Head of caudate nucleus (tissue), 42 donors: ENCODE measurements at regions not wholly inside any gene's neighbourhood (a gene's known extent, or its start where the extent isn't known, plus 50 kb on each side); places are given as distances from the start of the nearest gene placed in this dataset.

ENCODE experiments used
- DNase-seq, 42 donors: peaks; one replicate each; pipeline versions ENCODE4 v3.0.0 to v3.0.0-alpha.2; 2020 to 2021; ENCODE audit warnings: mixed read lengths in 7 of 42
- intact Hi-C: fragments of 100-400 bp; cut with DNase I; formaldehyde crosslinking; loops from one replicate; pipeline ENCODE4 v1.15.0; 2022

DNA sequence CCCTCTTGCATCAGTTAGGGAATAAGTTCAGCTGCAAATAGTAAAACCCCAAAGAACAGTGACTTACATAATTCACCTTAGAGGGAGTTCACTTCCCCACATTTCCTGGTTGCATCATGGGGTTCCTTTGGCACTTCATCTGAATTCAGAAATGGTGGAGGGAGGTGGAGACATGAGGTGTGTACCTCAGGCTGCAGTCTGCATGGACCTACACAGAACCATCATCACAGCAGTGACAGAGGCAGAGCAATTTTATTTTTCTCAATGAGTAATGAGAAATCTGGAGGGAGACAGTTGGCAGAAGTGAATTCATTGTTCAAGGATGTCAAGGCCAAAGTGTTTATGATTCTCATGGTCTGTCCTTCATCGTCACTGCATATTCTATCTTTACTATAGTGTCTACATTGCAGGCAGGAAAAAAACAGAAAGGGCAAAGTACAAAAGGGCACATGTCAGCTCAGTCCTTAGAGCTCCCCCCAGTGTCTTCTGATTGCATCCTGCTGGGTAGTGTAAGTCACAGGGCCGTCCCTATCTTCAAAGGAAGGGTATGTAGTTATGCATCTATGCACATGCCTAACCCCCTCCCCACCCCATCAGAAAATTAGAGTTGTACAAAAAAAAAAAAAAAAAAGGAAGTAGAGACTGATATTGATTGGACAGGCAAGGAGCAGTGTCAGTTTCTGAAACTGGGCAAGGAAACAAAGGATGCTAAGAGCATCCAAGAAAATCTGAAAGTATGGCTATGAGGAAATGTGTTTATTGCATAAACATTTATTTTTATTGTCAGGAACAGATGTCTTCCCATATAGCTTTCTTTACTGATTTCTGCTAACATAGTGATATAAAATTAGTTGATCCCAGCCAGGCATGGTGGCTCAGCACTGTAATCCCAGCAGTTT lies 132.7 kb upstream of the APC start:
- intact Hi-C loops, result no loop called here

DNA sequence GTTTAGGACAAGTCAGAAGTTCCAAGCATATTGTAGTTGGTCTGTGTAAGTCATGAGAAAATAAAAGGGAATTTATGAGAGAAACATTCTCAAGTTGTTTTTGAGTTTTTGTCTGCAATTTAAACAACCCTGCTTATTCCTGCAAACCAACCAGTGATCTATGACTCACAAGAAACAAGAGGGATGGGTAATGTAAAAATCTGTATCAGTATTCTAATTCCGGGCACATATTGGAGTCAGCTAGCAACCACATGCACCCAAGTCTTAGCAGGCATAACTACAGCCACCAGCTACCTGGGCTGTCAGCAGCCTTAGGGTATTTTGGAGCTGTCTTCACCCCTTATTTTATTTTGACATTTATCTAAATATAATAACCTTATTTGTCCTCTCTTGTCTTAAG lies 128.7 kb upstream of the APC start:
- intact Hi-C loops, result no loop called here

More for the DNA sequence above, 132.7 kb upstream of the APC start:
- peak in 27 of 42 donors; percentile 10 to 72 (median 34) for DNase-seq

DNA sequence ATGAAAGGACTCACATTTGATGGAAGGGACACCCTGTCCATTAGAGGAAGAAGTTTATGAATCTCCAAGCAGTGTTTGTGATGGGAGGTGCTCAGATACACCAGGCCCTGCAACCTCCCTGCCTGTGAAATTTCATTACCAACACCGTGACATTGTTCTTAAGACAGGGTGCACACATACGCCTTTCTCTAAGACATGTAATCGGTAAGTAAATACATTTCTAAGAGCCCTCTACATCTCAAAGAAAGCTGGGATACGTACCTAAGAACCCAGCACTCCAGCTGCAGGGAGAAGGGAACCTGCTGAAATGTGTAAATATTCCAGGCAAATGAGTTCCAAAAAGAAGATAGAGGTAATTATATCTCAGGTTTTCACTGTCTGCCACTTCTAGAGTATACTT lies 125.0 kb upstream of the APC start:
- no peak for DNase-seq
- intact Hi-C loops, result no loop called here

More for the DNA sequence above, 128.7 kb upstream of the APC start:
- DNase-seq, result no peak

DNA sequence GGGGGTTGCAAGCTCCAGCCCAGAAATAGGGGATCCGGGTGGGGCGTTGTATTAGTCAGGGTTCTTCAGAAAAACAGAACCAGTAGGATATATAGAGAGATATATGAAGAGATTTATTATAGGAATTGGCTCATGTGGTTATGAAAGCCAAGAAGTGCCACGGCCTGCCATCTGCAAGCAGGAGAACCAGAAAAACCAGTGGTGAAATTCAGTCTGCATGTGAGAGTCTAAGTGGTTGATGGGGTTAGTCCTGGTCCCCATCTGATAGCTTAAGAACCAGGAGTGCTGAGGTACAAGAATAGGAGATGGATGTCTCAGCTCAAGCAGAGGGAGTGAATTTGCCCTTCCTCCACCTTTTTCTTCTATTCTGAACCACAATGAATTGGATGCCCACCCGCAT lies 123.4 kb upstream of the APC start:
- no peak for DNase-seq
- intact Hi-C loops, result no loop called here

DNA sequence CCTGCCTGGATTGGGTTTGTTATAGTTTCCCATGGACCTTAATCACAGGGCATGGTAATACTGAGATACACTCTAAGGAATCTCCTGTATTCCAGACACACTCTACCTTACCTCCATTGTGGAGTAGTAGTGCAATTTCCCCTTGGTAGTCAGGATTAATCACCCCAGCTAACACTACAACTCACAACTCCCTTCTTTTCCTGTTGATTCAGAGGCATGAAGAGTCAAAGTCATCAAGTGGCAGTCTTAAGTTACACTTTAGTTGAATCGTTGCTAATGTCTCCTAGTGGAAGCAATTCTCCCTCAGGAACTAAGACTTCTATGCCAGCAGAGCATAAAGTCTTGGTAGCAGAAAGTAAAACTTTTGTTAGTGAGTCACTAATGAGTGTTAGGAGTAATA lies 122.7 kb upstream of the APC start:
- intact Hi-C loops, result no loop called here
- DNase-seq, result no peak

DNA sequence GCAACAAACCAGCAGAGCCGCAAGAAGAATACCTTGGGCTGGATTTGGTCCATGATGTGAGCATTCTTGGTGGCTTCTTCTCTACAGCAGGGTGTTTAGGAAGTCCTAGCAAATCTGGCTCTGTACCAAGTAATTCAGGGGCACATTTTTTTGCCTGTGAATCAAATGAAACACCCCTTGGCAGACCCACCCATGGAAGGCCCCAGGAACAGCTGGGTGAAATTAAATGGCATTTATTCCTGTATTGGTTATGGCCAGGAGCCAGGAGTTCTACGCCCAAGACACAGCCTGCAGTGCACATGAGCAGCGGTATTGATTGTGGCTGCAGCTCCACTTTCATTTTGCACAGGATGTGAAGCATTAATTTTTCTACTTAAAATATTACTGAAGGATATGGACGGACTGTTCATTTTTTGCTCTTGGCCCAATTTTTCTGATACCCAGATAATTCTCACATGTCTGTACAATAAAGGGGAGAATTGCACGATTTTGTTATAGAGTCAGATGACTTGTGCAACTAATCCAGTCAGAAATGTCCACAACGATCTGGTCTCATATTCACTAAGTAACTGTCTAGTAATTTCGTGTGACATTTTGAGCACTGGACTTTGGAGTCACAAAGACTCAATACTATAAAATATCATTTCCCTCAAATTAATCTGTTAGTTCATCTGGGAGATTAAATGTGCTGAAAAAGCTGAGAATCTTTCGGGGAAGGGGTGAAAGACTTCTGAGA lies 120.7 kb upstream of the APC start:
- DNase-seq, result no peak
- intact Hi-C loops, result no loop called here

DNA sequence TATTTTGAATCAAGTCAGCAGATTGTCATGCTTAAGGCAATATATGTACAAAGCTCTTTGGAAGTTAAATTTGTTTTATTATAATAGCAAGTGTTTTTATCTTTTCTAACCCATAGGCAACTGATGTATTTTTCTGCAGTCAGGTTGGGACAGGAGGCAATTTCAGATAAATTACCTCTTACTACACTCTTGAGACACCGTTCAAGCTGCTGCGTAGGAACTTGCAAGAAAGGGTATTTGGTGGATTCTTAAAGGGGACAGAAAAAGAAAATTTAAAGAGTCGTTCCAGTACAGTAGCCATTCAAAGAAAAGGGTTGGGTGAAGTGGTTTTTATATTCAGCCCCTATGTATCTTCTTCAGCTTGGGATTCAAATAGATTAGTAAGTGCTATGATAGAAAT lies 112.4 kb upstream of the APC start:
- DNase-seq, result no peak
- intact Hi-C loops, result no loop called here

DNA sequence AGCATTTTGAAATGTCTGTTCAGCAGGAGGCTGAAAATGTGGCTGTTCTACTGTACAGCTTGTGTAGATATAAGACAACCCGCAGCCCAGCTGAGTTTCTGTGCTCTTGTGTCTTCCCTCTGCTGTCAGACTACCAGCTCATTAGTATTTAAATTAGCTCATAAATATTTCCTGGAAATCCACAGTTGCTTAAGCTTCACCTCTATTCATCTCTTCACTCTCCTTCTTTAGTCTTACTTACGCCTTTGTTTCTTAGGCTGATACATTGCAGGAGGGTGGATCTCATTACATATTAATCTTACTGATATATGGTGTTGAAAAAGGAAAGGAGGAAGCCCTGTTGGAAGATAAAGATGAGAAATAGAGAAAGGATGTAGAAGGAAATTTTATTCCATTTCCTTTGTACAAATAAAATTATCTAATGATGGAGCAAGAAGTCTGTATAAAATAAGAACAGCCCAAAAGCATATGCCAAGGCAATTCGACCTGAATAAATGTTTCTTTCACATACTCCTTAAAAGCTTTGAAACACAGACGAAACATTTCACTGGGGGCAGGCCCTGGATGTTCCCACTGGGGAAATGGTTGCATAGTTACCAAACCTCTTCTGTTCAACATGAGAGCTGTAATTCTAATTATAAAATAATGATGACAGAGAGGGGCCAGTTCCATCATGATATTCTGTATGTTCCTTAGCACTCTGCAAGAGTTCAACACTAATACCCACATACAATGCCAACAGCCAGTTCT lies 111.8 kb upstream of the APC start:
- intact Hi-C loops, result no loop called here
- peak in 7 of 42 donors; percentile 11 to 50 (median 22) for DNase-seq

DNA sequence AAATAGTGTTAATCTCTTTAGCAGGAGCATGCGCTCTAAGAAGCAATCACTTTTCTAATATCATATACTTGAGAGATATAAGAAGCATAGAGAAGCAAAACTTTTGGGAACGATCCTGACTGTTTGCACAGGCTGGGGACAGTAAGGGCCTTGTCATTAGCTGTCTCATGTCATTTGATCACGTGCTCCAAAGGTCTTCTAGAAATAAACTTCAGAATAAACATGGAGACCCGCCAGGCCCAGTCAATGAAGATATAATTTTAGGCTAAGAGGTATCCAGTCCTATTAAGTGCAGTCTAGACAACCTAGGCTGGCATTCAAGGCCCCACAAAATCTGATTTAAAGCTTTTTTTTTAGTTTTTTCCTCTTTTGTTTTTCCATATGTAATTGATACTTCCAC lies 111.0 kb upstream of the APC start:
- intact Hi-C loops, result no loop called here
- DNase-seq, result no peak

DNA sequence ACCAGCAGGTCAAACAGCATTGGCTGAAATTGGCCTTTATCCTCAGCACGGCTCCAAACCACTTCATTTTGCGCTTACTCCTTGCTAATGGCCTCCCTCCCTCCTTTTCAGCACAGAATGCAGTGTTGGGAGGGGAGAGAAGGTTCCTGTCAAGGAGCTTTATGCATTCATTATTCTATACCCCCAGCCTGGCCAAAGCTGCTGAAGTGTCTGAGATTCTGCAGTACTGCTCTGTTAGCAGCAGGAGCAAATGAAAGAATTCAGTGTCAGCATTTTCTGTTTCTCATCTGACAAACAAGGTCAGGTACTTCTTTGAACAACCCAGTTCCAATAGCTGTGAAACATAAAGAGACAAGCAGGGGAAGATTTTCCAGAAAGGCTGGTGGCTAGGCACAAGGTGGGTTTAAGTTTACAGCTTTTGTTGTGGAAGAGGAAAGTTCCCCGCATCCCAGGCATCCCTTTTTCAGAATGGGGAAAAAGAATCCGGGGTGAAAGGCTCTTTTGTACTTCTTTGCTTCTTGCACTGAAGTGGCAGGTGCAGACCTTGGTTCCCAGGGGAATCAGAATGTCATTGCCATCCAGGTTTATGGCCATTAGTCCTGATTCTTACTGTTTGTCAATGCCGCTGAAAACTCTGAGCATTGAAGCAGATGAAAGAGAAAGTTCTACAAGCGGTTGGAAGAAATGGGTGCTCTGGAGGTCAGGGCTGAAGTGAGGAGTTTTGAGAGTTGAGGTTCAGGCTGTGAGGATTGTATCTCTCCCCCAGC lies 109.3 kb upstream of the APC start:
- no peak for DNase-seq
- intact Hi-C loops, result no loop called here

DNA sequence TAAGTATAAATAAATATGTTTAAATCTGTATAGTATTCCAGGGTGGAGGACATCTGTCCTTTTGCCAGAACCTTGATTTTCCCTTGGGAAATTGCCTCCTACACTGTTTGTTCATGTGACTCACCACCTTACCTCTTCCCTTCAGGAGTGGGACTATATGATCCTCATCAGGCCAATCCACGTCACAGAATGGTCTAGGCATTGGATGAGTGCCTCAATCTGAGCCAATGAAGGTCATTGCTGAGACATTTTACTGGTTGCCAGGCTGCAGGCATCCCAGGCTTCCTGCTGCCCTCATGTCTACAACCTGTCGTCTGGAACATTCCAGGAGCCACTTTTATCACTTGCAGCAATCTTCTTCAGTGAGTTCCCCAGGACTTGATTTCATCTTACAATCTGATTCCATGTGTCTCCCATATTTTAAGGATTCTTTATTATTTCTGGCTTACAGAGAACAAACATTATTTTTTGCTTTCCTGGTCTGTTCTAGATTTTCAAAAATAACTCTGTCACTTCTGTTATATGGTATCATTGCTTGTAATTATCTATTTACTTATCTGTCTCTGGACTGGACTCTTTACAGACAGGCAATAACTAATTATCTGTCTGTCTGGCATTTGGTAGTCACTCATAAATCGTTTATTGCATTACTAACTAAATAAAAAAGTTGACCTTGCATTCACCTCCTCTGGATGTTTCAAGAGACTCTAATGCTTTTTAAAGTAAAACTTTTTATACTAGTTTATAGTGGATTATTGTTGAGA lies 107.3 kb upstream of the APC start:
- DNase-seq, result no peak
- intact Hi-C loops, result no loop called here

DNA sequence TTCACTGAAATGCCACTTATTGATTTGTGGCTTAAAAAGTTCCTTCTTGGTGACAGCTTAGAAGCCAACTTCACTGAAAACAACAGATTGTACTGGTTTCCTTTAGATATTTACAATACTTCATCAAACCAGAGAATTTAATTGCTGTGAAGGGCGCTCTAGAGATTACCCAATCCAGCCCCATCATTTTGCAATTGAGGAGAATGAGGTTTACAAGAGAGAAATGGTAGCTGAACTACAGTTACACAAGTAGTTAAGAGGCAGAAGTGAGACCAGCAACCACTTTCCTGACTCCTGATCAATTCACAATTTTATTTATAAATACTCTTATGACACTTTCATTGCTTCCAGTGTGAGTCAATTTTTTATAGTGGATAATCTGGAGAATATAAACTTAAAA lies 103.5 kb upstream of the APC start:
- DNase-seq, result no peak

DNA sequence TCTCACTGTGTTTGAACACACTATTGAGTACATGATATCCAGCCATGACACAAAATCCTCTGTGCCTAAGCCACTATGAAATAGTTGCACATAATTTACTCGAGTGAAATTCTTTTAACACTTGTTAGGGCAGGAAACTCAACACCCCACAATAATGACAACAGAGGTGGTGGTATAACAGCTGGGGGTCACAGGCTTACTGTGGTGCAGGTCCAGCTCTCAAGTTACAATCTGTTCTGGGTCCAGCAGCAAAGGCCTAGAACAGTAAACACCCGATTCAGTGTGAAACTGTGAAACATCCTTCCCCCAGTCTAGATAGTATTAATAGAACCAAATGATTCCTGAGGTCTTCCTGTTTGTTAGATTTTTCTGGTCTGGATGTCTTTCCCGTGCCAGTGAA lies 102.9 kb upstream of the APC start:
- DNase-seq, result no peak
- intact Hi-C loops, result no loop called here

More for the DNA sequence above, 103.5 kb upstream of the APC start:
- intact Hi-C loops, result no loop called here

DNA sequence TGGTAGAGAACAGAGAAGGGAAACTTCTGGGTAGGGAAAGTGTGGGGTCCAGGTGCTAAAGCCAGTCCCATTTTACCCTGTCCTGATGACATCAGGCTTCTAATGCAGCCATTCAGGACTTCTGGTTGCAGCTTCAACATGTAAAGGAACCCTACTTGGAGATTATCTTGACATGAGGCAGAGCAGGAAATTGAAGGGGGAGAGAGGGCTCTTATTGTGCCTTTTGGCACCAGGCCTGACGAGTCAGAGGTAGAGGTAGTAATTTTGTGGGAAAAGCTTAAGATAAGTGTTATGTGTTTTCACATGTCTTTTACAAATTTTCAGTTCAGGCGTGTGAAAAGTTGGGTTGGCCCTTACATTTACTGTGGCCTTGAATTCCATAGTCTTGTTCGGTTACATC lies 102.4 kb upstream of the APC start:
- intact Hi-C loops, result no loop called here
- no peak for DNase-seq

DNA sequence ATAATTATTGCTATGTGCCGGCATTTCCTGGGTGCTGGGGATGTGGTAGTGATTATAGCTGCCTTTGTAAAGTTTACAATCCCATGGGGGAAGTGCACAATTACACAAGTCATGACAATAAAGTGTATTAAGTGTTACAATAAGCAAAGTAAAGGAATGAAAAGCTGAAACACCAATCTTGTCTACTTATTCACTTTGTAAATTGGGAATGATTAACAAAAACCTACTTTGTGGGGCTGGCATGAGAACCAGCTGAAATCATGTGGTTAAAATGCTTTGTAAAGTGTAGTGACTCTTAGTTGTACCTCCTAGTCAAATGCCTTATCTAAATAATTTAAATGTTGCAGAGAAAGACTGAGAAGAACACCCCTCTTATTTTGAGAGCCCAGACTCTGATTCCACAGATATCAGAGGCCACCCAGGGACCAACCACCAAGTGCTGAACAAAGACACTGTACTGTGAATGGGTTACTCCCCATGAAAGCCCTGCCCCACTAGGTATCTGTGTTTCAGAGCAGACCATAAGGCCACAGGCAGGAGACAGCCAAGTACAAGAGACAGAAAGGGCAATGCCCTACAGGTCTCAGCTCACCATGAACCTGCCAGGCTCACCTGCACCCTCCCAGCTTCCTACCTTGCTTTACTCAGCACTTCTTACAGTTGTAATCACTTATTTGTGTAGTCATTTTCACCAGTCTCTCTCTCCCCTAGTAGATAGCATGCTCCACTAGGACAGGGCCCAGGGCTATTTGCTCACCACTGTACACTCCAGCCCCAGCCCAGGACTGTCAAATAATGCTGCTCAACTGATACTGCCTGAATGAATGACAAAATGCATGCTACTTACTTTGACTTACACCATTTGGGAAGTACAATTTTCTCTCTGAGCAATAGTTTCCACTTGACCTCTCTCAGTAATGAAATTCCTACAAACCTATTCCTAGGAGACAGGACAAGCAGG lies 101.6 kb upstream of the APC start:
- intact Hi-C loops, result no loop called here
- no peak for DNase-seq

DNA sequence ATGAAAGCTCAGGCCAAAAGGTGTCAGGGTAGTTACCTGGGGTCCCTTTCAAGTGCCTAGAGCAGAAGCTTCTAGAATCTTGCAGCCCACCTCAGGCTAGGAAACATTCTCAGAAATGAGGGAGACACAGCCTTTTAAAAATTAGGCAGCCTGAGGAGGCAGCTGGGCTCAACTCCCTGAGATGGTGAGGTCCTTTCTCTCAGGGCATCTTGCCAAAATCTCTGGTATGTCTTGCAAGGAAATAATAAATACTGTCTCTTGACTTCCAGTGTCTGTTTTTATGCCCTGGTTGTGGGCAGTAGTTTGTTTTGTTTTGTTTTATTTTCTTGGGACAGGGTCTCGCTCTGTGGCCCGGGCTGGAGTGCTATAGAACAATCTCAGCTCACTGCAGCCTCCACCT lies 100.9 kb upstream of the APC start:
- DNase-seq, result peak in 1 of 42 donors; percentile 16
- intact Hi-C loops, result no loop called here

DNA sequence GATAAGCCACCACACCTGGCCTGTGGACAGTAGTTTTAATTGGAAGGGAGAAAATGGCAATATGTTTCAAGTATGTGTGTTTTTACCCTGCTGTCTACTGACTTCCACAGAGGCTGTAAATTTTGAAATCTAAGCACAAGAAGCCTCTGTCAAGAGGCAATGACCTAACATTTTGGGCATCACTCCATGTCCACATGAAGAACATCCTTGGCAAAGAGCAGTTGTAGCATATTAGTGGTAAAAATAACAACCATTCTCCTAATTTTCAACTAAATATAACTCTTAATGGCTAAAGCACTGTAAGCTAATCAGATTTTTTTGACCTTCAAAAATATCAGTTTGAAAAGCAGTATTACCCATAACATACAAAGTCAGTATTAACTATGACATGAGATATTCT lies 100.3 kb upstream of the APC start:
- intact Hi-C loops, result no loop called here
- peak in 9 of 42 donors; percentile 17 to 63 (median 39) for DNase-seq
